Glutamatergic neuron (in vitro differentiated cells): ENCODE measurements at regions not wholly inside any gene's neighbourhood (a gene's known extent, or its start where the extent isn't known, plus 50 kb on each side); places are given as distances from the start of the nearest gene placed in this dataset.

ENCODE experiments used
- DNase-seq: peaks from one replicate; pipeline ENCODE4 v3.0.0; 2022
- H3K27ac Mint-ChIP-seq: one replicate; pipeline ENCODE4 v1.8.0; 2020; ENCODE audit warnings: mild to moderate bottlenecking, mixed read lengths, inconsistent platforms; ENCODE audit not compliant: unreplicated experiment
- H3K27me3 Mint-ChIP-seq: one replicate; pipeline ENCODE4 v1.8.0; 2020; ENCODE audit warnings: mild to moderate bottlenecking, moderate library complexity, mixed read lengths, inconsistent platforms; ENCODE audit not compliant: unreplicated experiment
- H3K36me3 Mint-ChIP-seq: one replicate; pipeline ENCODE4 v1.8.0; 2020; ENCODE audit warnings: mild to moderate bottlenecking, mixed read lengths, inconsistent platforms; ENCODE audit not compliant: unreplicated experiment
- H3K4me1 Mint-ChIP-seq: one replicate; pipeline ENCODE4 v1.8.0; 2020; ENCODE audit warnings: mild to moderate bottlenecking, low read depth, mixed read lengths, inconsistent platforms; ENCODE audit not compliant: unreplicated experiment
- H3K4me3 Mint-ChIP-seq: one replicate; pipeline ENCODE4 v1.8.0; 2020; ENCODE audit warnings: mild to moderate bottlenecking, mixed read lengths, inconsistent platforms; ENCODE audit not compliant: unreplicated experiment
- H3K9me3 Mint-ChIP-seq: one replicate; pipeline ENCODE4 v1.8.0; 2020; ENCODE audit warnings: mild to moderate bottlenecking, moderate library complexity, mixed read lengths, inconsistent platforms; ENCODE audit not compliant: unreplicated experiment
- CTCF ChIP-seq: fragments of 200-600 bp; sonication (generic); IDR thresholded peaks from one replicate; pipeline ENCODE4 v1.5.0; 2021; ENCODE audit not compliant: partially characterized antibody, unreplicated experiment

- H3K36me3 Mint-ChIP-seq = no peaks in the 10 kb centered on the region
- DNase-seq = no peak
- no peak overlapping the region for H3K4me3 Mint-ChIP-seq
- H3K4me1 Mint-ChIP-seq = no peaks in the 10 kb centered on the region
- H3K27ac Mint-ChIP-seq = no peak overlapping the region
- H3K9me3 Mint-ChIP-seq = peaks cover under 1% of the 10 kb centered on the region
- no peak for TF ChIP-seq CTCF
- H3K27me3 Mint-ChIP-seq = no peaks in the 10 kb centered on the region
Observed at GRCh38 chr20:52484438-52484837, 292.9 kb upstream of the ZFP64 start.

GRCh38 chr20:52483382-52483781 is 291.8 kb upstream of the ZFP64 start:
- no peak for DNase-seq
- no peak for TF ChIP-seq CTCF
- no peaks in the 10 kb centered on the region for H3K27me3 Mint-ChIP-seq
- no peaks in the 10 kb centered on the region for H3K36me3 Mint-ChIP-seq
- H3K27ac Mint-ChIP-seq = no peak overlapping the region
- H3K9me3 Mint-ChIP-seq = peaks cover 3% of the 10 kb centered on the region
- no peak overlapping the region for H3K4me3 Mint-ChIP-seq
- no peaks in the 10 kb centered on the region for H3K4me1 Mint-ChIP-seq

GRCh38 chr20:52482044-52482443 is 290.5 kb upstream of the ZFP64 start:
- Mint-ChIP-seq H3K4me1 (no peaks in the 10 kb centered on the region), H3K27ac (no peak overlapping the region), H3K4me3 (no peak overlapping the region), H3K9me3 (peaks cover 5% of the 10 kb centered on the region), H3K36me3 (no peaks in the 10 kb centered on the region), H3K27me3 (no peaks in the 10 kb centered on the region)
- no peak for TF ChIP-seq CTCF
- DNase-seq = no peak

- Mint-ChIP-seq H3K36me3 (no peaks in the 10 kb centered on the region), H3K27me3 (no peaks in the 10 kb centered on the region), H3K9me3 (peaks cover 5% of the 10 kb centered on the region), H3K4me3 (no peak overlapping the region), H3K27ac (no peak overlapping the region), H3K4me1 (no peaks in the 10 kb centered on the region)
- TF ChIP-seq CTCF = no peak
- no peak for DNase-seq
Observed at GRCh38 chr20:52481443-52481842, 289.9 kb upstream of the ZFP64 start.

- Mint-ChIP-seq H3K9me3 (peaks cover 5% of the 10 kb centered on the region), H3K27ac (no peak overlapping the region), H3K4me1 (peaks cover 19% of the 10 kb centered on the region), H3K27me3 (no peaks in the 10 kb centered on the region), H3K36me3 (no peaks in the 10 kb centered on the region), H3K4me3 (no peak overlapping the region)
- DNase-seq = no peak
- TF ChIP-seq CTCF = no peak
Observed at GRCh38 chr20:52476074-52476750, 284.6 kb upstream of the ZFP64 start.
